Upper lobe of right lung (tissue), 1 donor: ENCODE measurements at regions not wholly inside any gene's neighbourhood (a gene's known extent, or its start where the extent isn't known, plus 50 kb on each side); places are given as distances from the start of the nearest gene placed in this dataset.

Experiments
- ATAC-seq: fragments of 200-7000 bp; cut with Tn5 transposase; one replicate; pipeline ENCODE4 v1.9.1; 2020; ENCODE audit warnings: mild to moderate bottlenecking, moderate library complexity
- DNase-seq: peaks from one replicate; pipeline ENCODE4 v3.0.0-alpha.2; 2020
- H3K27ac ChIP-seq: fragments of 200-600 bp; one replicate; pipeline ENCODE4 v1.8.0; 2022
- H3K27me3 ChIP-seq: fragments of 200-600 bp; one replicate; pipeline ENCODE4 v1.8.0; 2022; ENCODE audit warnings: mild to moderate bottlenecking
- H3K36me3 ChIP-seq: fragments of 200-600 bp; one replicate; pipeline ENCODE4 v1.8.0; 2022
- H3K4me1 ChIP-seq: fragments of 200-600 bp; one replicate; pipeline ENCODE4 v1.8.0; 2022
- H3K4me3 ChIP-seq: fragments of 200-600 bp; one replicate; pipeline ENCODE4 v1.8.0; 2022; ENCODE audit warnings: mild to moderate bottlenecking
- H3K9me3 ChIP-seq: fragments of 200-600 bp; one replicate; pipeline ENCODE4 v1.8.0; 2022
- intact Hi-C: fragments of 100-400 bp; cut with DNase I; formaldehyde crosslinking; loops from one replicate; pipeline ENCODE4 v1.11.0; 2022
- TF ChIP-seq, protein P1 (sequence below): fragments of 200-600 bp; IDR thresholded peaks from one replicate; pipeline ENCODE4 v1.8.0; 2022; ENCODE audit warnings: antibody characterized with exemption
- donor health status: DM: no; HTN: yes; CAD: no; lungs with severe emphysema.

GRCh38 chr20:51310216-51310615, 232.3 kb downstream of the NFATC2 start:
- ATAC-seq (no peak), DNase-seq (no peak)
- Histone ChIP-seq H3K36me3 (no peaks in the 10 kb centered on the region), H3K27ac (no peak overlapping the region), H3K27me3 (no peaks in the 10 kb centered on the region), H3K4me1 (peaks cover 4% of the 10 kb centered on the region), H3K9me3 (no peaks in the 10 kb centered on the region), H3K4me3 (no peak overlapping the region)
- TF ChIP-seq, protein P1, sequence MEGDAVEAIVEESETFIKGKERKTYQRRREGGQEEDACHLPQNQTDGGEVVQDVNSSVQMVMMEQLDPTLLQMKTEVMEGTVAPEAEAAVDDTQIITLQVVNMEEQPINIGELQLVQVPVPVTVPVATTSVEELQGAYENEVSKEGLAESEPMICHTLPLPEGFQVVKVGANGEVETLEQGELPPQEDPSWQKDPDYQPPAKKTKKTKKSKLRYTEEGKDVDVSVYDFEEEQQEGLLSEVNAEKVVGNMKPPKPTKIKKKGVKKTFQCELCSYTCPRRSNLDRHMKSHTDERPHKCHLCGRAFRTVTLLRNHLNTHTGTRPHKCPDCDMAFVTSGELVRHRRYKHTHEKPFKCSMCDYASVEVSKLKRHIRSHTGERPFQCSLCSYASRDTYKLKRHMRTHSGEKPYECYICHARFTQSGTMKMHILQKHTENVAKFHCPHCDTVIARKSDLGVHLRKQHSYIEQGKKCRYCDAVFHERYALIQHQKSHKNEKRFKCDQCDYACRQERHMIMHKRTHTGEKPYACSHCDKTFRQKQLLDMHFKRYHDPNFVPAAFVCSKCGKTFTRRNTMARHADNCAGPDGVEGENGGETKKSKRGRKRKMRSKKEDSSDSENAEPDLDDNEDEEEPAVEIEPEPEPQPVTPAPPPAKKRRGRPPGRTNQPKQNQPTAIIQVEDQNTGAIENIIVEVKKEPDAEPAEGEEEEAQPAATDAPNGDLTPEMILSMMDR, result no peak
- intact Hi-C loops, result no loop called here

- Histone ChIP-seq H3K36me3 (no peaks in the 10 kb centered on the region), H3K4me3 (no peak overlapping the region), H3K9me3 (no peaks in the 10 kb centered on the region), H3K4me1 (peaks cover 4% of the 10 kb centered on the region), H3K27ac (no peak overlapping the region), H3K27me3 (no peaks in the 10 kb centered on the region)
- no peak for ATAC-seq
- DNase-seq, result no peak
- TF ChIP-seq, protein P1, result no peak
- intact Hi-C loops, result loop anchor here (5.0 kb wide), 1 partner anchor 322 kb away; no protein-coding TSS in a partner anchor
Measured at GRCh38 chr20:51309128-51309527, 233.4 kb downstream of the NFATC2 start.

DNA sequence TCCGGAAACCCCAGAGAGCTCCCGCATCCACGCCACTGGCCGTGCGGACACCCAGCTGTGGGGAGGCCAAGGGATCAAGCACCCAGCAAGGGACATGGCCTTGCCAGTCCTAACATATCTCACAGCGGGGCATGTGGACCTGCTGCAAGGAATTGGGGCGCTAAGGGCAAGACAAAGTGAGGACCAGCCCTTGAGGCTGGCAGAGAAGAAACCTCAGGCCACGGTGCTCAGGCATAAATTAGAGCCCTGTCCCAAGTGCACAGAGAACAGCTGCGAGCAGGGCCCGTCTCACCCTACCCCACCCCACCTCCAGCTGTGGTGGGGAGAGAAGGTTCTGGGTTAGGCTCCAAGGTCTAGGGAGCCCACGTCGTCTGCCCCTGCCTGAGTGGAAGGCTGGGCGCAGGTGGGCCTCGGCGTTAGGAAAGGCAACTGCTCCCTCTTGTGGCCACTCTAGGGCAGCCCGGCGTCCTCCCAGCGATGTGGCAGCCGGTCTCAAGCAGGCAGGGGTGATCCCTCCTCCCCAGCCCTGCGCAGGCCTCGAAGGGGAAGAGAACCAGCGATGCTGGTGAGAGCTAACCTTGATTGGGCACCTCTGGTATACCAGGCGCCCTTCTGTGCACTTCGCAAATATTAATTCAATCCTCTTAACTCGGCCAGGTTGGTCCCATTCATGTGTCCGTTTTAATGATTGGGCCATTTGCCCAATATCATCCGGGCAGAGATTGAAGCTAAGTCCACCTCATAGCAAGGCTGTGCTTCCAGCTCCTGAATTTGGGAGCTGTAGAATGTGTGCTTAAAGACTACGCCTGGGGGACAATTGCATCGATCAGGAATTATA, 235.8 kb downstream of the NFATC2 start:
- peaks cover 3% of the 10 kb centered on the region for H3K4me1 ChIP-seq
- ATAC-seq (peak; percentile 94), DNase-seq (peak; percentile 84)
- no peaks in the 10 kb centered on the region for H3K36me3 ChIP-seq
- H3K27ac ChIP-seq, result no peak overlapping the region
- H3K9me3 ChIP-seq, result no peaks in the 10 kb centered on the region
- no peak overlapping the region for H3K4me3 ChIP-seq
- TF ChIP-seq, protein P1, result peak; percentile 94
- intact Hi-C loops, result loop anchor here (5.0 kb wide), 1 partner anchor 319 kb away; no protein-coding TSS in a partner anchor
- no peaks in the 10 kb centered on the region for H3K27me3 ChIP-seq

- DNase-seq (no peak), ATAC-seq (no peak)
- H3K4me1 ChIP-seq, result no peaks in the 10 kb centered on the region
- no peak overlapping the region for H3K4me3 ChIP-seq
- no peaks in the 10 kb centered on the region for H3K9me3 ChIP-seq
- TF ChIP-seq, protein P1, result no peak
- no peaks in the 10 kb centered on the region for H3K36me3 ChIP-seq
- intact Hi-C loops, result loop anchor here (5.0 kb wide), 1 partner anchor 319 kb away; no protein-coding TSS in a partner anchor
- H3K27ac ChIP-seq, result no peak overlapping the region
- H3K27me3 ChIP-seq, result no peaks in the 10 kb centered on the region
Measured at GRCh38 chr20:51306081-51306480, 236.4 kb downstream of the NFATC2 start.

DNA sequence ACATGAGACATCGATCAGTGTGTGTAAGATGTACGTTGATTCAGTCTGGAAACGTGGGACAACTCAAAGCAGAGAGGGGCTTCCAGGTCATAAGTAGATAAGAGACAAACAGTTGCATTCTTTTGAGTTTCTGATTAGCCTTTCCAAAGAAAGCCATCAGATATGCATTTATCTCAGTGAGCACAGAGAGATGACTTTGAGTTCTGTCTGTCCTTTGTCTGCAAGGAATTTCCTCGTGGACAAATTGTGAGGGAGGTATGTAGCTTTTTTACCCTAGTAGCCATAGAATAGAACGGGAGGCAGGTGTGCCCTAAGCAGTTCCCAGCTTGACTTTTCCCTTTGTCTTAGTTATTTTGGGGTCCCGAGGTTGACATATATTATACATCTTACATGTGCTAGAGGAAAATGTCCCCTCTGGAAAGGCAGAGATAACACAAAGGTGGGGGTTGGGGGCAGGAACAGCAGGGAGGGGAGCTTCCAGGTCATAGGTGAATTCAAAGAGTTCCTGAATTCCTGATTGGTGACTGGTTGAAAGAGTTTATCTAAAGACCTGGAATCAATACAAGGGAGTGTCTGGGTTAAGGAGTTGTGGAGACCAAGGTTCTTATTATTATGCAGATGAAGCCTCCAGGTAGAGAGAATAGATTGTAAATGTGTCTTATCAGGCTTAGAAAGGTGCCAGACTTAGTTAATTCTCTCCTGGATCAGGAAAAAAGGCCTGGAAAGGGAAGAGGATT, 237.0 kb downstream of the NFATC2 start:
- Histone ChIP-seq H3K4me3 (no peak overlapping the region), H3K27ac (no peak overlapping the region), H3K36me3 (no peaks in the 10 kb centered on the region), H3K4me1 (no peaks in the 10 kb centered on the region), H3K27me3 (no peaks in the 10 kb centered on the region), H3K9me3 (no peaks in the 10 kb centered on the region)
- intact Hi-C loops, result loop anchor here (5.0 kb wide), 1 partner anchor 318 kb away; no protein-coding TSS in a partner anchor
- ATAC-seq, result no peak
- DNase-seq, result no peak
- TF ChIP-seq, protein P1, result no peak
